ENCODE measurements at regions not wholly inside any gene's neighbourhood (a gene's known extent, or its start where the extent isn't known, plus 50 kb on each side); places are given as distances from the start of the nearest gene placed in this dataset.

DNA sequence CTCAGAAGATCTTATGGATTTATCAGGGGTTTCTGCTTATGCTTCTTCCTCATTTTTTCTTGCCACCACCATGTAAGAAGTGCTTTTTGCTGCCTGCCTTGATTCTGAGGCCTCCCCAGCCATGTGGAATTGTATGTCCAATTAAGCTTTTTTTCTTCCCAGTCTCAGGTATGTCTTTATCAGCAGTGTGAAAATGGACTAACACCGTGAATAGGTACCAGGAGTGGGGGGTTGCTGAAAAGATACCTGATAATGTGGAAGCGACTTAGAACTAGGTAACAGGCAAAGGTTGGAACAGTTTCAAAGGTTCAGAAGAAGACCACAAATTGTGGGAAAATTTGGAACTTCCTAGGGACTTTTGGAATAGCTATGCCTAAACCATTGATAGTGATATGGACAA, 1222.5 kb upstream of the NUDT12 start:
- no peak for TF ChIP-seq POLR2A (IDR thresholded peaks at IDR 0.05)
- TF ChIP-seq, protein P1, sequence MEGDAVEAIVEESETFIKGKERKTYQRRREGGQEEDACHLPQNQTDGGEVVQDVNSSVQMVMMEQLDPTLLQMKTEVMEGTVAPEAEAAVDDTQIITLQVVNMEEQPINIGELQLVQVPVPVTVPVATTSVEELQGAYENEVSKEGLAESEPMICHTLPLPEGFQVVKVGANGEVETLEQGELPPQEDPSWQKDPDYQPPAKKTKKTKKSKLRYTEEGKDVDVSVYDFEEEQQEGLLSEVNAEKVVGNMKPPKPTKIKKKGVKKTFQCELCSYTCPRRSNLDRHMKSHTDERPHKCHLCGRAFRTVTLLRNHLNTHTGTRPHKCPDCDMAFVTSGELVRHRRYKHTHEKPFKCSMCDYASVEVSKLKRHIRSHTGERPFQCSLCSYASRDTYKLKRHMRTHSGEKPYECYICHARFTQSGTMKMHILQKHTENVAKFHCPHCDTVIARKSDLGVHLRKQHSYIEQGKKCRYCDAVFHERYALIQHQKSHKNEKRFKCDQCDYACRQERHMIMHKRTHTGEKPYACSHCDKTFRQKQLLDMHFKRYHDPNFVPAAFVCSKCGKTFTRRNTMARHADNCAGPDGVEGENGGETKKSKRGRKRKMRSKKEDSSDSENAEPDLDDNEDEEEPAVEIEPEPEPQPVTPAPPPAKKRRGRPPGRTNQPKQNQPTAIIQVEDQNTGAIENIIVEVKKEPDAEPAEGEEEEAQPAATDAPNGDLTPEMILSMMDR (IDR thresholded peaks at IDR 0.05): no peak
